Neuronal stem cell (in vitro differentiated cells): ENCODE measurements at regions not wholly inside any gene's neighbourhood (a gene's known extent, or its start where the extent isn't known, plus 50 kb on each side); places are given as distances from the start of the nearest gene placed in this dataset.

ENCODE experiments used
- DNase-seq: peaks from one replicate; pipeline ENCODE4 v3.0.0-alpha.2; 2013; ENCODE audit warnings: low spot score
- H2AFZ ChIP-seq: one replicate; pipeline ENCODE4 v1.6.1; 2013; ENCODE audit warnings: mild to moderate bottlenecking, low read length, inconsistent platforms
- H2AK5ac ChIP-seq: 2 replicates; pipeline ENCODE4 v1.6.1; 2013; ENCODE audit warnings: low read depth, mild to moderate bottlenecking, inconsistent platforms, low read length, moderate library complexity, mixed read lengths
- H2BK120ac ChIP-seq: 2 replicates; pipeline ENCODE4 v1.6.1; 2013; ENCODE audit warnings: low read depth, mild to moderate bottlenecking, inconsistent platforms, low read length, moderate library complexity, mixed read lengths
- H2BK12ac ChIP-seq: one replicate; pipeline ENCODE4 v1.6.1; 2013; ENCODE audit warnings: low read length, inconsistent platforms
- H2BK15ac ChIP-seq: 2 replicates; pipeline ENCODE4 v1.6.1; 2013; ENCODE audit warnings: mild to moderate bottlenecking, low read length, inconsistent platforms, mixed read lengths
- H2BK5ac ChIP-seq: one replicate; pipeline ENCODE4 v1.6.1; 2013; ENCODE audit warnings: inconsistent platforms, mild to moderate bottlenecking, low read length, moderate library complexity
- H3K14ac ChIP-seq: one replicate; pipeline ENCODE4 v1.6.1; 2013; ENCODE audit warnings: low read length, inconsistent platforms
- H3K18ac ChIP-seq: 2 replicates; pipeline ENCODE4 v1.6.1; 2013; ENCODE audit warnings: low read length, inconsistent platforms
- H3K23ac ChIP-seq: 2 replicates; pipeline ENCODE4 v1.6.1; 2013; ENCODE audit warnings: low read depth, mild to moderate bottlenecking, mixed read lengths, low read length, inconsistent platforms; ENCODE audit not compliant: poor library complexity
- H3K27ac ChIP-seq: replicated peaks from 3 replicates; pipeline ENCODE4 v1.5.1; 2013; ENCODE audit warnings: low read length, inconsistent platforms
- H3K27me3 ChIP-seq, 3 experiments: 2 replicates each; pipeline ENCODE4 v1.6.1; 2013; ENCODE audit warnings: low read length in 3 of 3, mild to moderate bottlenecking in 2 of 3, inconsistent platforms in 1 of 3, low read depth in 1 of 3, mixed read lengths in 1 of 3, moderate library complexity in 1 of 3; ENCODE audit not compliant: control insufficient read depth in 3 of 3, insufficient read depth in 3 of 3
- H3K36me3 ChIP-seq, 2 donors: replicated peaks in 1 of 2; 2 replicates each; pipeline ENCODE4 v1.6.1; 2013; ENCODE audit warnings: low read length in 2 of 2; ENCODE audit not compliant: control insufficient read depth in 2 of 2, insufficient read depth in 2 of 2
- H3K4ac ChIP-seq: 2 replicates; pipeline ENCODE4 v1.6.1; 2013; ENCODE audit warnings: inconsistent platforms, mild to moderate bottlenecking, low read length, moderate library complexity
- H3K4me1 ChIP-seq, 2 donors: 1 replicate in 1 of 2; 2 replicates in 1 of 2; pipeline ENCODE4 v1.6.1; 2013; ENCODE audit warnings: low read length in 2 of 2, low read depth in 1 of 2; ENCODE audit not compliant: control insufficient read depth in 2 of 2, insufficient read depth in 1 of 2
- H3K4me2 ChIP-seq: one replicate; pipeline ENCODE4 v1.6.1; 2013; ENCODE audit warnings: mild to moderate bottlenecking, low read length, inconsistent platforms; ENCODE audit not compliant: insufficient read depth, poor library complexity, severe bottlenecking
- H3K4me3 ChIP-seq, 2 donors: 2 replicates each; pipeline ENCODE4 v1.5.1; 2013; ENCODE audit warnings: low read length in 2 of 2, mild to moderate bottlenecking in 2 of 2, inconsistent platforms in 1 of 2, moderate library complexity in 1 of 2
- H3K79me1 ChIP-seq: one replicate; pipeline ENCODE4 v1.6.1; 2013; ENCODE audit warnings: low read depth, mild to moderate bottlenecking, inconsistent platforms, low read length, moderate library complexity
- H3K9ac ChIP-seq: one replicate; pipeline ENCODE4 v1.6.1; 2013; ENCODE audit warnings: mild to moderate bottlenecking, low read depth, low read length, inconsistent platforms; ENCODE audit not compliant: poor library complexity
- H3K9me3 ChIP-seq, 2 donors: replicated peaks in 1 of 2; 2 replicates each; pipeline versions ENCODE3 to v1.6.1; 2013; ENCODE audit warnings: low read length in 2 of 2, mild to moderate bottlenecking in 2 of 2, inconsistent platforms in 1 of 2, low read depth in 1 of 2, mixed read lengths in 1 of 2, moderate library complexity in 1 of 2; ENCODE audit not compliant: control insufficient read depth in 2 of 2, insufficient read depth in 1 of 2
- H4K8ac ChIP-seq: one replicate; pipeline ENCODE4 v1.6.1; 2013; ENCODE audit warnings: low read depth, mild to moderate bottlenecking, inconsistent platforms, low read length, moderate library complexity
- H4K91ac ChIP-seq: one replicate; pipeline ENCODE4 v1.6.1; 2013; ENCODE audit warnings: low read length, low read depth, mild to moderate bottlenecking, inconsistent platforms; ENCODE audit not compliant: poor library complexity
- WGBS, 2 donors: extraction: QIAGEN DNeasy Blood & Tissue Kit; methylation state at CpG; one replicate each; pipeline ENCODE4 v1.1.7; 2013; ENCODE audit warnings: missing lambda C conversion rate in 2 of 2, mixed read lengths in 1 of 2; ENCODE audit not compliant: insufficient read length in 2 of 2, insufficient replicate concordance in 1 of 2; ENCODE audit errors: extremely low coverage in 2 of 2; 5-methylcytosine and 5-hydroxymethylcytosine counted together

GRCh38 chr15:96243701-96244100 is 86.8 kb upstream of the NR2F2 start:
- Histone ChIP-seq H3K27me3 (no peaks in the 10 kb centered on the region), H3K14ac (no peak overlapping the region), H3K23ac (no peak overlapping the region), H3K36me3 (no peaks in the 10 kb centered on the region), H3K4me3 (no peak overlapping the region), H3K4me1 (peaks cover 0 to 3% of the 10 kb centered on the region in 2 donors), H2AK5ac (no peak overlapping the region), H2BK15ac (no peak overlapping the region), H4K8ac (no peak overlapping the region), H3K79me1 (no peaks in the 10 kb centered on the region), H3K9ac (no peak overlapping the region), H4K91ac (no peak overlapping the region), H3K27ac (no peak overlapping the region), H2BK120ac (no peak overlapping the region), H3K4ac (no peak overlapping the region), H2BK5ac (no peak overlapping the region), H3K18ac (no peak overlapping the region), H3K4me2 (no peak overlapping the region), H2AFZ (no peak overlapping the region), H2BK12ac (no peak overlapping the region), H3K9me3 (peaks cover 3 to 8% of the 10 kb centered on the region in 2 donors)
- no peak for DNase-seq
- 100% methylated on average over 2 of the region's 4 CpGs; no CpG with 5 or more reads in 1 of the 2 donors for WGBS, 2 donors

- Histone ChIP-seq H3K79me1 (no peaks in the 10 kb centered on the region), H2BK5ac (no peak overlapping the region)
Observed at GRCh38 chr15:96245252-96245651, 85.2 kb upstream of the NR2F2 start.

GRCh38 chr15:96246057-96246456 is 84.4 kb upstream of the NR2F2 start:
- Histone ChIP-seq H3K4me1 (peaks cover 0 to 3% of the 10 kb centered on the region in 2 donors), H4K91ac (no peak overlapping the region), H3K27me3 (no peaks in the 10 kb centered on the region), H3K9me3 (peaks cover 3 to 8% of the 10 kb centered on the region in 2 donors), H2BK12ac (no peak overlapping the region), H2AFZ (no peak overlapping the region), H2BK5ac (no peak overlapping the region), H3K4ac (no peak overlapping the region), H4K8ac (no peak overlapping the region), H2AK5ac (no peak overlapping the region), H2BK15ac (no peak overlapping the region), H3K4me3 (no peak overlapping the region), H3K27ac (no peak overlapping the region), H3K14ac (no peak overlapping the region), H3K23ac (no peak overlapping the region), H3K4me2 (no peak overlapping the region), H3K79me1 (no peaks in the 10 kb centered on the region), H3K9ac (no peak overlapping the region), H2BK120ac (no peak overlapping the region), H3K36me3 (no peaks in the 10 kb centered on the region), H3K18ac (no peak overlapping the region)
- no CpG with 5 or more reads among the region's 4 CpGs for WGBS, 2 donors
- DNase-seq: no peak

More at GRCh38 chr15:96245252-96245651, 85.2 kb upstream of the NR2F2 start:
- Histone ChIP-seq H3K4me2 (no peak overlapping the region), H4K91ac (no peak overlapping the region), H2BK120ac (no peak overlapping the region), H2BK12ac (no peak overlapping the region), H3K4ac (no peak overlapping the region), H3K27ac (no peak overlapping the region), H3K36me3 (no peaks in the 10 kb centered on the region), H3K9ac (no peak overlapping the region), H3K27me3 (no peaks in the 10 kb centered on the region), H2AK5ac (no peak overlapping the region), H3K14ac (no peak overlapping the region), H2BK15ac (no peak overlapping the region), H3K18ac (no peak overlapping the region), H3K23ac (no peak overlapping the region), H3K4me3 (no peak overlapping the region), H3K9me3 (peaks cover 3 to 8% of the 10 kb centered on the region in 2 donors), H2AFZ (no peak overlapping the region), H3K4me1 (peaks cover 0 to 3% of the 10 kb centered on the region in 2 donors), H4K8ac (no peak overlapping the region)
- no CpG with 5 or more reads among the region's 2 CpGs for whole genome bisulfite sequencing, 2 donors
- no peak for DNase-seq

- H3K9ac ChIP-seq: no peak overlapping the region
- peaks cover 3 to 11% of the 10 kb centered on the region in 2 donors for H3K9me3 ChIP-seq
- no peak for DNase-seq
- H2BK12ac ChIP-seq: no peak overlapping the region
- no peak overlapping the region for H2AFZ ChIP-seq
- no peak overlapping the region for H4K8ac ChIP-seq
- no peak overlapping the region for H2BK5ac ChIP-seq
- H3K4me1 ChIP-seq: peaks cover 0 to 3% of the 10 kb centered on the region in 2 donors
- no peaks in the 10 kb centered on the region for H3K36me3 ChIP-seq
- H3K23ac ChIP-seq: no peak overlapping the region
- no peak overlapping the region for H3K27ac ChIP-seq
- no peak overlapping the region for H4K91ac ChIP-seq
- H2BK15ac ChIP-seq: no peak overlapping the region
- no peak overlapping the region for H2AK5ac ChIP-seq
- WGBS, 2 donors: no CpG with 5 or more reads among the region's 2 CpGs
- no peak overlapping the region for H3K4ac ChIP-seq
- no peaks in the 10 kb centered on the region for H3K27me3 ChIP-seq
- no peak overlapping the region for H3K4me3 ChIP-seq
- H2BK120ac ChIP-seq: no peak overlapping the region
- H3K14ac ChIP-seq: no peak overlapping the region
- H3K4me2 ChIP-seq: no peak overlapping the region
- H3K18ac ChIP-seq: no peak overlapping the region
- no peaks in the 10 kb centered on the region for H3K79me1 ChIP-seq
Observed at GRCh38 chr15:96247621-96248305, 82.7 kb upstream of the NR2F2 start.
